ENCODE measurements at regions not wholly inside any gene's neighbourhood (a gene's known extent, or its start where the extent isn't known, plus 50 kb on each side); places are given as distances from the start of the nearest gene placed in this dataset.
"Not testable (repeated sequence)": the region's sequence is repeated elsewhere in the genome, so short reads cannot be mapped to it uniquely, and the experiment has no call there.

DNA sequence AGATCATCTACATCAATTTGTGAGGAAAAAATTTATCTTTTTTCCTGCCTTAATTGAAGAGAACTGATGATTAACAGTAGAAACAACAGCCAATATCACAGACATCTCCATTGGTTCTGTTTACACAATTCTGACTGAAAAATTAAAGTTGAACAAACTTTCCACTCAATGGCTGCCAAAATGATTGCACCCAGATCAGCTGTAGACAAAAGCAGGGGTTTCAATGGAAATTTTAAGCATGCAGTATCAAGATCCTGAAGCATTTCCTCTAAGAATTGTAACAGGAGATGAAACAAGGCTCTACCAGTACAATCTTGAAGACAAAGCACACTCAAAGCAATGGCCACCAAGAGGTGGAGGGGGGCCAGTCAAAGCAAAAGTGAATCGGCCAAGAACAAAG is 231.6 kb upstream of the KRR1 start:
- TF ChIP-seq CTCF (conservative IDR thresholded peaks at IDR 0.05; ENCODE audit: low read depth, low read length), result no peak
- H3K4me3 ChIP-seq (ENCODE audit: low read depth, low read length), result no peak overlapping the region
- DNase-seq (ENCODE audit: low read depth), result no peak

DNA sequence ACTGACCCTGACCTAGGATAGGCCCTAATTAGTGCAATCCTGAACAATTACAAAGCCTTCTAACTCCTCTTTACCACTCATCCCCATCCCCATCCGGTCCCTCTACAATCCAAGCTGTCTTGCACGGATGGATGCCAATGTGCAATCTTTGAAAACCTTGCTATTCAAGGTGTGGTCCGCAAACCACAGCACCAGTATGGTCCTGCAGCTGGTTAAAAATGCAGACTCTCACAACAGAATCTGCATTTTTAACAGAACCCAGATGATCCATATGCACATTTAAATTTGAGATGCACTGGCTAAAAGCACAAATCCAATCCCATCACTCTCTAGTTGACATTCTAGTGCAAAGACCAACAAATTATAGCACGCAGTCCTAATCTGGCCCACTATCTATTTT is 230.6 kb upstream of the KRR1 start:
- DNase-seq (ENCODE audit: low read depth), result no peak
- no peak overlapping the region for H3K4me3 ChIP-seq (ENCODE audit: low read depth, low read length)
- no peak for TF ChIP-seq CTCF (conservative IDR thresholded peaks at IDR 0.05; ENCODE audit: low read depth, low read length)

GRCh38 chr12:75739912-75740311 is 228.5 kb upstream of the KRR1 start:
- no peak overlapping the region for H3K4me3 ChIP-seq (ENCODE audit: low read depth, low read length)
- no peak for TF ChIP-seq CTCF (conservative IDR thresholded peaks at IDR 0.05; ENCODE audit: low read depth, low read length)
- DNase-seq (ENCODE audit: low read depth), result no peak

- H3K4me3 ChIP-seq (ENCODE audit: low read depth, low read length); DNase-seq (ENCODE audit: low read depth): not testable (repeated sequence)
These were observed 227.7 kb upstream of the KRR1 start for GRCh38 chr12:75739098-75739497.

- TF ChIP-seq CTCF (conservative IDR thresholded peaks at IDR 0.05; ENCODE audit: low read depth, low read length), result no peak
- DNase-seq (ENCODE audit: low read depth), result no peak
These were observed 227.1 kb upstream of the KRR1 start for GRCh38 chr12:75738486-75738885.

GRCh38 chr12:75735853-75736252 is 224.4 kb upstream of the KRR1 start:
- no peak for DNase-seq (ENCODE audit: low read depth)
- TF ChIP-seq CTCF (conservative IDR thresholded peaks at IDR 0.05; ENCODE audit: low read depth, low read length), result no peak

More at GRCh38 chr12:75738486-75738885, 227.1 kb upstream of the KRR1 start:
- H3K4me3 ChIP-seq (ENCODE audit: low read depth, low read length), result no peak overlapping the region

GRCh38 chr12:75728826-75729225 is 217.4 kb upstream of the KRR1 start:
- no peak for DNase-seq (ENCODE audit: low read depth)
- no peak for TF ChIP-seq CTCF (conservative IDR thresholded peaks at IDR 0.05; ENCODE audit: low read depth, low read length)

More at GRCh38 chr12:75735853-75736252, 224.4 kb upstream of the KRR1 start:
- no peak overlapping the region for H3K4me3 ChIP-seq (ENCODE audit: low read depth, low read length)

DNA sequence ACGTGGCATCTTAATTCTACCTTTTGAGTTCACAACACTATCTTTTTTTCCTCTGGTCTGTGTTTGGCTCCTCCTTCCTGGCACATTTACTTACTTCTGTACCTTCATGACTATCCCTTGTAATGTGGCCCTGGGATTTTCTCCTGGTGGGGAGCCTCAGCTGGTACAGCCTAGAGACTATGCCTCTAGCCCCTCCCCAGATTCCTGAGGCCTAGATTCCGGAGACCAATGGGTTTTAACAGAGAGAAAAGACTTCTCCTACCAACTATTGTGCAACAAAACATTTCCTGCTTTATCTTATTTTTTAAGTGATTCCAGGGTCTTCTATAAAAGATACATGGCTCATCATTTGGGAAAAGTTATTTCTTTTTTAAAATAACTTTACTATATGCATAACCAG is 216.2 kb upstream of the KRR1 start:
- no peak for DNase-seq (ENCODE audit: low read depth)
- no peak overlapping the region for H3K4me3 ChIP-seq (ENCODE audit: low read depth, low read length)
- no peak for TF ChIP-seq CTCF (conservative IDR thresholded peaks at IDR 0.05; ENCODE audit: low read depth, low read length)

More at GRCh38 chr12:75728826-75729225, 217.4 kb upstream of the KRR1 start:
- H3K4me3 ChIP-seq (ENCODE audit: low read depth, low read length), result no peak overlapping the region
